NT2/D1 (cell line): ENCODE measurements at regions not wholly inside any gene's neighbourhood (a gene's known extent, or its start where the extent isn't known, plus 50 kb on each side); places are given as distances from the start of the nearest gene placed in this dataset.
"Not testable (repeated sequence)": the region's sequence is repeated elsewhere in the genome, so short reads cannot be mapped to it uniquely, and the experiment has no call there.

Experiments used
- DNase-seq: peaks from one replicate; pipeline ENCODE4 v3.0.0-alpha.2; 2011; ENCODE audit warnings: low read depth, low spot score
- H3K27me3 ChIP-seq: 2 replicates; pipeline ENCODE4 v1.6.0; 2011; ENCODE audit warnings: mild to moderate bottlenecking; ENCODE audit not compliant: insufficient read length, insufficient read depth
- H3K36me3 ChIP-seq: 2 replicates; pipeline ENCODE4 v1.6.1; 2011; ENCODE audit warnings: mild to moderate bottlenecking, low read length, mixed read lengths; ENCODE audit not compliant: insufficient read depth, insufficient read length
- H3K4me1 ChIP-seq: 2 replicates; pipeline ENCODE4 v1.5.1; 2011; ENCODE audit not compliant: insufficient read depth, insufficient read length
- H3K4me3 ChIP-seq: 2 replicates; pipeline ENCODE4 v1.5.1; 2011; ENCODE audit warnings: low read depth; ENCODE audit not compliant: insufficient read length
- H3K9ac ChIP-seq: 2 replicates; pipeline ENCODE4 v1.6.0; 2011; ENCODE audit warnings: low read depth; ENCODE audit not compliant: insufficient read length
- H3K9me3 ChIP-seq: 2 replicates; pipeline ENCODE4 v1.5.1; 2011; ENCODE audit warnings: mild to moderate bottlenecking, low read length; ENCODE audit not compliant: insufficient read depth
- SUZ12 ChIP-seq: IDR thresholded peaks from 2 replicates; pipeline ENCODE4 v1.6.1; 2011; ENCODE audit not compliant: insufficient read length, insufficient read depth; ENCODE audit errors: extremely low read depth
- YY1 ChIP-seq: IDR thresholded peaks from 2 replicates; pipeline ENCODE4 v1.6.1; 2011; ENCODE audit not compliant: insufficient read length, insufficient read depth
- ZNF274 ChIP-seq: IDR thresholded peaks from 2 replicates; pipeline ENCODE4 v1.6.1; 2011; ENCODE audit warnings: mild to moderate bottlenecking, low read depth, low read length

DNA sequence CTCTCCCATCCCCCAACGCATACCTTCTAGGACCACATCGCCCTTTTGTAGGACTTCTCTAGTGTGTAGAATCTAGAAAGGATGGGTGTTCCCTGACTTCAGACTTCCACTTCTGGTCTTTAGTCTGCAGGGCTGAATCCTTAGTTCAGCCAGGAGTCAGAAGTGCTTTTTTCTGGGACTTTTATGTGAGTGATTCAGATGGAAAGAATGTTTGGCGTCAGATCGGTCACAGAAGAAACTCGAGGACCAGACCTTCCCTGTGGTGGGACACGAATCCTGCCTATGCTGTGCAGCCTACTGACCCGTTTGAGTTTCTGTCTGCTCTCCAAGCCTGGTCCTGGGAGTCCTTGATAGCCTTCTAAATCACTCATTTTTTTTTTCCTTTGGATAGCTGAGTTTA, 165.4 kb upstream of the SSTR1 start:
- H3K9ac ChIP-seq, result no peak overlapping the region
- H3K4me3 ChIP-seq, result no peak overlapping the region
- no peaks in the 10 kb centered on the region for H3K27me3 ChIP-seq
- no peaks in the 10 kb centered on the region for H3K36me3 ChIP-seq
- H3K9me3 ChIP-seq, result no peaks in the 10 kb centered on the region
- no peak for DNase-seq
- H3K4me1 ChIP-seq, result no peaks in the 10 kb centered on the region
- TF ChIP-seq ZNF274, result no peak
- TF ChIP-seq SUZ12, result no peak
- no peak for TF ChIP-seq YY1

DNA sequence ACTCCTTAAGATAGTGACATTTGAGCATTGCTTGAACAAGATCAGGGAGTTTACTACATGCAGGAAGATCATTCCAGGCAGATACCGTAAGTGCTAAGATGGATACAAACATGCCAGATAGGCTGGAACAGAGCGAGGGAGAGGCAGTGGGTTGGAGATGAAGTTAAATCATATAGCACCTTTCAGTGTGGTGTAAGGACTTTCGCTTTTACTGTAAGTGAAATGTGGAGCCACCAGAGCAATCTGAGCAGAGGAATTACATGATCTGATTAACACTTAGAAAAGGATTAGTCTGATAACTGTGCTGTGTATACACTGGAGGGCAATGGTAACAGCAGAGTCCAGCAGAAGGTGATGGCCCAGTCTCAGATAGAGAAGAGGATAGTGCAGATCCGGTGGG, 163.0 kb upstream of the SSTR1 start:
- DNase-seq, result no peak
- TF ChIP-seq YY1 (no peak), SUZ12 (no peak), ZNF274 (no peak)
- no peaks in the 10 kb centered on the region for H3K27me3 ChIP-seq
- no peaks in the 10 kb centered on the region for H3K4me1 ChIP-seq
- H3K36me3 ChIP-seq, result no peaks in the 10 kb centered on the region
- H3K4me3 ChIP-seq, result no peak overlapping the region
- H3K9me3 ChIP-seq, result no peaks in the 10 kb centered on the region
- no peak overlapping the region for H3K9ac ChIP-seq

- Histone ChIP-seq H3K4me1 (no peaks in the 10 kb centered on the region), H3K27me3 (no peaks in the 10 kb centered on the region), H3K9ac (no peak overlapping the region), H3K36me3 (no peaks in the 10 kb centered on the region), H3K4me3 (no peak overlapping the region), H3K9me3 (no peaks in the 10 kb centered on the region)
- DNase-seq, result no peak
- TF ChIP-seq YY1 (no peak), ZNF274 (no peak), SUZ12 (no peak)
Observed at GRCh38 chr14:38045461-38045860, 162.2 kb upstream of the SSTR1 start.

DNA sequence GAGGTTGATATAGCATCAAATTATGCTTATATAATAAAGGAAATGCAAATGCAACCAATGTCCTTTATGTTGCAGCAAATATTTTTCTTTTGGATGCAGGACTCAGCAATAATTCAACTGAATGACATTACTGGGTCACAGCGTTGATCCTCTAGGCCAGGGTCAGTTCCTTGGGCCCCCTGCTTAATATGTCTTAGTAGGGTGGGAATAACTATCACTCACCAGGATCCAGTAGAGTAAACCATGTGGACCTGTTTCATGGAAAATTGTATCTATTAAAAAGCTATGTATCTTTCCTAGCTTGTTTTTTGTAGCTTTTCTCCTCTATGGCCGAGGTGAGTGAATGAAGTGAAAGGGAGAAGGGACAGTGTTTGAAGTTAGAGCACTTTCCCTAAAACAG, 161.5 kb upstream of the SSTR1 start:
- no peak for DNase-seq
- no peak for TF ChIP-seq SUZ12
- no peak for TF ChIP-seq YY1
- no peak for TF ChIP-seq ZNF274

DNA sequence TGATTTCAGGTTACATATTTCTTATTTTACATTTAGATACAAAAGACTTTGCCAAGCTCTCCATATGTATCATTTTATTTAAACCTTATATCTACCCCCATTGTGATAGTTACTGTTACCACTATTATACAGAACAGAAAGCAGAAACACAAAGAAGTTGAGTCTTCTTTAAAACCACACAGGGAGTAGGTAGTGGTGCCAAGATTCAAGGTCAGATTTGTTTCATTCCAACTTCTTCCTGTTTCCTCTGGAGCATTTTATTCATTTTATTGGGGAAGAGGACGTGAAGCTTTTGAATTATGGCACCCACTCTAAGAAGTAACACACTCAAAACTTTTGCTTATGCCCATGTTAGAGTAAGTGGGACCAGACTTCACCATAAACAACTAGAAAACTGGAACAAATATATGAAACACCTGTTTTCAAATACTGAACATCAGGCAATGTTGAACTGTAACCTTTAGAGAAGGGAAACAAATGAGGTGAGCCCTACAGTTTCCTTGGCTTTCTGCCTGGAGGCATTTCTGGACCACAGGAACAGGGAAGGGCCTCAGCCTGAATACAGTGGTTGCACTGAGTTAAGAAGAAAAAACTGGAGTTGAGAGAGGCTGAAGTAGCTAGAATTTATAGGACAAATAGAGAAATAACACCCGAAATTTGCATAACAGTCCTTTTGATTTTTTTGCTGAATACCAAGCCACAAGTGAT, 160.4 kb upstream of the SSTR1 start:
- Histone ChIP-seq H3K9me3 (no peaks in the 10 kb centered on the region), H3K4me3 (no peak overlapping the region), H3K9ac (no peak overlapping the region), H3K27me3 (no peaks in the 10 kb centered on the region), H3K36me3 (no peaks in the 10 kb centered on the region), H3K4me1 (no peaks in the 10 kb centered on the region)
- no peak for DNase-seq
- no peak for TF ChIP-seq YY1
- no peak for TF ChIP-seq SUZ12
- no peak for TF ChIP-seq ZNF274

More for the DNA sequence above, 161.5 kb upstream of the SSTR1 start:
- no peaks in the 10 kb centered on the region for H3K9me3 ChIP-seq
- no peaks in the 10 kb centered on the region for H3K27me3 ChIP-seq
- H3K9ac ChIP-seq, result no peak overlapping the region
- no peak overlapping the region for H3K4me3 ChIP-seq
- no peaks in the 10 kb centered on the region for H3K36me3 ChIP-seq
- H3K4me1 ChIP-seq, result no peaks in the 10 kb centered on the region

DNA sequence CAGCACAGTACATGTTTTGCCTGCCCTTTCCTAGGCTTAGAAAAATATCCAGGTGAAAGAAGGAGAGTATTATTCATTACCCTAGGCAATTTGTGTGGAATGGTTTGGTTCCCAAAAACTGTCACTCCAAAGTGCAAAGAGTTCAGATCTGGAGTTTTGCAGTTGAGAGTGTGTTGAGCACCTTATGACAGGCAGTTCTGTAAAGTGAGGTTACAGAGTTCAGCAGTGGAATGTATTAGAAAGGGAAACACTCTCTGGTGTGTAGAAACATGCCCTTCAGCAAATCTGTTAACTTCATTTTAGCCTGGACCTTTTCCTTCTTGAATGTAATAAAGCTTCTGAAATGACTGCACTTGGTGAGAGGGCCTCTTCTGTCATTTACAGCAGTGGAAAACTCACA, 154.0 kb upstream of the SSTR1 start:
- no peak overlapping the region for H3K4me3 ChIP-seq
- DNase-seq, result no peak
- H3K4me1 ChIP-seq, result no peaks in the 10 kb centered on the region
- no peaks in the 10 kb centered on the region for H3K36me3 ChIP-seq
- TF ChIP-seq YY1 (no peak), ZNF274 (no peak), SUZ12 (no peak)
- no peak overlapping the region for H3K9ac ChIP-seq
- no peaks in the 10 kb centered on the region for H3K27me3 ChIP-seq
- H3K9me3 ChIP-seq, result no peaks in the 10 kb centered on the region

- no peak for DNase-seq
- H3K36me3 ChIP-seq, result no peaks in the 10 kb centered on the region
- no peak overlapping the region for H3K4me3 ChIP-seq
- TF ChIP-seq YY1, result no peak
- TF ChIP-seq ZNF274, result no peak
- no peak for TF ChIP-seq SUZ12
- no peaks in the 10 kb centered on the region for H3K4me1 ChIP-seq
- no peaks in the 10 kb centered on the region for H3K27me3 ChIP-seq
- no peak overlapping the region for H3K9ac ChIP-seq
- 0 out of 2 replicates have a peak, but pooled peaks cover 9% of the 10 kb centered on the region for H3K9me3 ChIP-seq
Observed at GRCh38 chr14:38056270-38056669, 151.4 kb upstream of the SSTR1 start.

- not testable (repeated sequence) for H3K36me3 ChIP-seq, H3K4me3 ChIP-seq, DNase-seq, H3K4me1 ChIP-seq, H3K27me3 ChIP-seq, H3K9ac ChIP-seq, H3K9me3 ChIP-seq
Observed at GRCh38 chr14:38062223-38062622, 145.5 kb upstream of the SSTR1 start.
